ENCODE measurements at regions not wholly inside any gene's neighbourhood (a gene's known extent, or its start where the extent isn't known, plus 50 kb on each side); places are given as distances from the start of the nearest gene placed in this dataset.

GRCh38 chr14:55814873-55815272 is 234.9 kb downstream of the KTN1 start:
- no peak for TF ChIP-seq CTCF (IDR thresholded peaks at IDR 0.05; ENCODE audit: partially characterized antibody, unreplicated experiment)
- H3K27ac Mint-ChIP-seq (ENCODE audit: unreplicated experiment): no peak overlapping the region
- no peak for DNase-seq
- H3K4me3 Mint-ChIP-seq (ENCODE audit: unreplicated experiment): no peak overlapping the region
- no peaks in the 10 kb centered on the region for H3K4me1 Mint-ChIP-seq (ENCODE audit: low read depth, unreplicated experiment)
- peaks cover 18% of the 10 kb centered on the region for H3K36me3 Mint-ChIP-seq (ENCODE audit: unreplicated experiment)
- peaks cover 6% of the 10 kb centered on the region for H3K9me3 Mint-ChIP-seq (ENCODE audit: unreplicated experiment)
- no peaks in the 10 kb centered on the region for H3K27me3 Mint-ChIP-seq (ENCODE audit: unreplicated experiment)

- Mint-ChIP-seq H3K27me3 (ENCODE audit: unreplicated experiment) (no peaks in the 10 kb centered on the region), H3K27ac (ENCODE audit: unreplicated experiment) (no peak overlapping the region), H3K4me1 (ENCODE audit: low read depth, unreplicated experiment) (no peaks in the 10 kb centered on the region), H3K4me3 (ENCODE audit: unreplicated experiment) (no peak overlapping the region), H3K36me3 (ENCODE audit: unreplicated experiment) (peaks cover 14% of the 10 kb centered on the region), H3K9me3 (ENCODE audit: unreplicated experiment) (peaks cover 6% of the 10 kb centered on the region)
- no peak for TF ChIP-seq CTCF (IDR thresholded peaks at IDR 0.05; ENCODE audit: partially characterized antibody, unreplicated experiment)
- DNase-seq: no peak
Observed at GRCh38 chr14:55816225-55816624, 236.2 kb downstream of the KTN1 start.

GRCh38 chr14:55819610-55820304 is 239.8 kb downstream of the KTN1 start:
- H3K27me3 Mint-ChIP-seq (ENCODE audit: unreplicated experiment): no peaks in the 10 kb centered on the region
- H3K4me3 Mint-ChIP-seq (ENCODE audit: unreplicated experiment): no peak overlapping the region
- peaks cover 7% of the 10 kb centered on the region for H3K9me3 Mint-ChIP-seq (ENCODE audit: unreplicated experiment)
- H3K27ac Mint-ChIP-seq (ENCODE audit: unreplicated experiment): no peak overlapping the region
- H3K36me3 Mint-ChIP-seq (ENCODE audit: unreplicated experiment): peaks cover 19% of the 10 kb centered on the region
- no peak for TF ChIP-seq CTCF (IDR thresholded peaks at IDR 0.05; ENCODE audit: partially characterized antibody, unreplicated experiment)
- DNase-seq: no peak
- H3K4me1 Mint-ChIP-seq (ENCODE audit: low read depth, unreplicated experiment): no peaks in the 10 kb centered on the region

- no peak for TF ChIP-seq CTCF (IDR thresholded peaks at IDR 0.05; ENCODE audit: partially characterized antibody, unreplicated experiment)
- Mint-ChIP-seq H3K27me3 (ENCODE audit: unreplicated experiment) (no peaks in the 10 kb centered on the region), H3K4me1 (ENCODE audit: low read depth, unreplicated experiment) (no peaks in the 10 kb centered on the region), H3K9me3 (ENCODE audit: unreplicated experiment) (peaks cover 3% of the 10 kb centered on the region), H3K27ac (ENCODE audit: unreplicated experiment) (no peak overlapping the region), H3K36me3 (ENCODE audit: unreplicated experiment) (peaks cover 7% of the 10 kb centered on the region), H3K4me3 (ENCODE audit: unreplicated experiment) (no peak overlapping the region)
- no peak for DNase-seq
Observed at GRCh38 chr14:55822906-55823305, 242.9 kb downstream of the KTN1 start.

GRCh38 chr14:55832122-55832911 is 252.3 kb downstream of the KTN1 start:
- TF ChIP-seq CTCF (IDR thresholded peaks at IDR 0.05; ENCODE audit: partially characterized antibody, unreplicated experiment): no peak
- no peak overlapping the region for H3K27ac Mint-ChIP-seq (ENCODE audit: unreplicated experiment)
- peaks cover 1% of the 10 kb centered on the region for H3K9me3 Mint-ChIP-seq (ENCODE audit: unreplicated experiment)
- no peaks in the 10 kb centered on the region for H3K4me1 Mint-ChIP-seq (ENCODE audit: low read depth, unreplicated experiment)
- H3K36me3 Mint-ChIP-seq (ENCODE audit: unreplicated experiment): no peaks in the 10 kb centered on the region
- DNase-seq: no peak
- no peak overlapping the region for H3K4me3 Mint-ChIP-seq (ENCODE audit: unreplicated experiment)
- H3K27me3 Mint-ChIP-seq (ENCODE audit: unreplicated experiment): peaks cover 2% of the 10 kb centered on the region

Data from glutamatergic neuron (in vitro differentiated cells).